GM12892 (cell line): ENCODE measurements at regions not wholly inside any gene's neighbourhood (a gene's known extent, or its start where the extent isn't known, plus 50 kb on each side); places are given as distances from the start of the nearest gene placed in this dataset.

ENCODE experiments used
- POLR2A ChIP-seq: IDR thresholded peaks from 2 replicates; pipeline ENCODE4 v1.6.1; 2011; ENCODE audit warnings: low read depth, low read length, control low read depth
- POLR2AphosphoS5 ChIP-seq: IDR thresholded peaks from 2 replicates; pipeline ENCODE4 v1.6.1; 2011; ENCODE audit warnings: low read depth, low read length, control low read depth

- TF ChIP-seq POLR2A (no peak), POLR2AphosphoS5 (no peak)
Measured at GRCh38 chr9:79469164-79469563, 102.6 kb upstream of the TLE4 start.
